ENCODE measurements at regions not wholly inside any gene's neighbourhood (a gene's known extent, or its start where the extent isn't known, plus 50 kb on each side); places are given as distances from the start of the nearest gene placed in this dataset.
"Not testable (repeated sequence)": the region's sequence is repeated elsewhere in the genome, so short reads cannot be mapped to it uniquely, and the experiment has no call there.

DNA sequence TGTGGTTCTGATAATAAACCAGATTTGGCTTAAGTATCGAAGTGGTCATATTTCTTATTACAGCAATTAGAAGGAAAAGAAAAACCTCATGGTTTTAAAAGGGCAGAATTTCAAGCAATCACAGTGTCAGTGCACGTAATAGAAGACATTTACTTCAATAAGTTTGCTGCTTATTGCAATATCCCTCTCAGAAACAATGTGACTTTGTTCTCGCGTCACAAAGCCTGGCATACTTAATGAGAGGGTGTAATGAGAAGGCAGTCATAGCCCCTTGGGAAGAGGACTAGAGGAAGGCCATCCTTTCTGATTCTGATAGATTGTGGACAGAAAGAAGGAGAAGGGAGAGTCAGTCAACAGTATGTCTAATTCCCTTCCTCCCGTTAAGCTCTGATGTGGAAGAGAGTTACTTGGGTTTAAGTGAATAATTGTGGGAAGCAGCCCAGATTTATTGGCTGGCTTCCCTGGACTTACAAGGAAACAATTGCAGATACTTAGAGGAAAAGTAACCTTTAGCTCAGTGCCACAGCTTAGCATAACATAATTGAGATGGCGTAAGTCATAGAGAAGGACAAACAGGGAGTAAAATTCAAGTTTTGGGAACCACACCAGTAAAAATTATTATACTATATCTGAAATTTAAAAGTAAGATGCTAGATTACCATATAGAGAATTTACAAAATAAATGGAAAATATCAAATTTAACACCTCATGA is 738.2 kb downstream of the PRIM2 start:
- H3K27me3 ChIP-seq (ENCODE audit: control insufficient read depth, insufficient read depth, low read length); H3K4me3 ChIP-seq (ENCODE audit: low read length); H3K9me3 ChIP-seq (replicated peaks; ENCODE audit: low read length); H3K36me3 ChIP-seq (ENCODE audit: insufficient read depth, low read length); H3K4me2 ChIP-seq (ENCODE audit: low read length); H3K9ac ChIP-seq (ENCODE audit: low read depth, low read length); H3K4me1 ChIP-seq (ENCODE audit: control insufficient read depth, insufficient read depth, low read length): not testable (repeated sequence)

DNA sequence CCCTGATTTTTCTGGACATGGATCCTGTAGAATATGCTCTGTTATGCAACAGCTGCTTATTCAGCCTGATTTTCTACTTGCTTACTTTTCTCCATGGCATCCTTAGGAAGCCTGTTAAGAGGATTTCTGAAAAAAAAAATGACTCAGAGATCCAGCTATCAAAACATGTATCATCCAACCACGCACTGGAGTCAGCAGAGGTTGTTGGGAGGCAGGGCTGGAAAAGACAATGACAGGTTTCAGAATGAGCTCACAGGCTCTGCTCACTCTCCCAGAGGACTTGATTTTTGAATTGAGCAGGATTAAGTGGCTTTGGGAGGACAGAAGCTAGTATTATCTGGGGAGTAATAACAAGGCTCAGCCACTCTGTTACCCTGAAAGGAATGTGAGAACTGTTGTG is 742.3 kb downstream of the PRIM2 start:
- H3K9ac ChIP-seq (ENCODE audit: low read depth, low read length); H3K4me2 ChIP-seq (ENCODE audit: low read length): not testable (repeated sequence)

DNA sequence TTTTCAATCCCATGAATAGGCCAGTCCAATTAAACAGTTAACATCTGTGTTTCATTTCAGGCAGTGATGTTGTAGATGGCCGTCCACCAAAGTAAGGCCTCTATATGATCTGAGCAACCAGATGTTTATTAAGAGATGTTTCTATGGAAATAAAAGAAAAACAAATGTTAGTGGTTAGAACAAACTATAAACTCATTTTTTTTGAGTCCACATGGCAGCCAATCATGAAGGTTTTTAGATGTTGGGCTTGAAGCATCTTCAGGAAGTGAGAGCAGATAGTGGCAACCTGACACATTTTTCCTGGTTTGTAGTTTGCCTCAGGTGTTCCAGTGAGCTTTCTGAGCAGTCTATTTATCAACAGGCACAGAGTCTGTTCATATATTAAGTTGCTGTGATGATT is 746.1 kb downstream of the PRIM2 start:
- not testable (repeated sequence) for H3K27me3 ChIP-seq (ENCODE audit: control insufficient read depth, insufficient read depth, low read length); H3K4me2 ChIP-seq (ENCODE audit: low read length); H3K4me3 ChIP-seq (ENCODE audit: low read length); H3K36me3 ChIP-seq (ENCODE audit: insufficient read depth, low read length); H3K9ac ChIP-seq (ENCODE audit: low read depth, low read length); H3K9me3 ChIP-seq (replicated peaks; ENCODE audit: low read length); H3K4me1 ChIP-seq (ENCODE audit: control insufficient read depth, insufficient read depth, low read length)

More for the DNA sequence above, 742.3 kb downstream of the PRIM2 start:
- not testable (repeated sequence) for H3K27me3 ChIP-seq (ENCODE audit: control insufficient read depth, insufficient read depth, low read length); H3K36me3 ChIP-seq (ENCODE audit: insufficient read depth, low read length); H3K4me3 ChIP-seq (ENCODE audit: low read length); H3K4me1 ChIP-seq (ENCODE audit: control insufficient read depth, insufficient read depth, low read length); H3K9me3 ChIP-seq (replicated peaks; ENCODE audit: low read length)

DNA sequence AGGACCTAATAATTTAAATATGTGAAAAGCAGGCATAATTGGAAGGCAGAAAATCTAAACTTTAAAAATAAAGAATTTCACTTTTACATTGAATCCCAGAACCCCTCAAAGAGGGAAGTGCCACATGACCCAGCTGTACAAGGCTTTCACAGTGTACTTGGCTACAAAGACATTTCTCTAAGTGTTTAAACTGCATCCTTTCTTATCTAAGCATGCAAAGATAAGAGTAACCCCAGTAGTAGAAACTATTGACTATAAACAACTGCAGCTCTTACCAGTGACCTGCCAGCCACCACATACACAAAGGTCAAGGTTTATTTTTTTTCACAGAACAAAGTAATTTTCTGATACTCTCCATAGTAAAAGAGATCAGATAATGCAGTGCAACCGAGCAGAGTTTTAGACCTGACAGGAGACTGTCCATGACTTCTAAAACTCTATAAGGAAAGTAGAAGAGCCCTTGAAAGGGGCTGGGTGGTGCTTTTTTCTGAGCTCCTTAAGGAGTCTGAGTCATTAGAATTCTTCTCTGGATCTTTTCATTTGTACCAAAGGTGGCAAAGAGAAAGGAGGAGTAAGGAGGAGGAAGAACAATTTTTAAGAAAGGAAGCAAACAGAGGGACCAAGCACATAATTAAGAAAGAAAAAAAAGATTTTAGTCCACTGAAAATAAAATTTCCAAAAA is 750.6 kb downstream of the PRIM2 start:
- H3K27me3 ChIP-seq (ENCODE audit: control insufficient read depth, insufficient read depth, low read length); H3K4me2 ChIP-seq (ENCODE audit: low read length); H3K9ac ChIP-seq (ENCODE audit: low read depth, low read length); H3K9me3 ChIP-seq (replicated peaks; ENCODE audit: low read length); H3K36me3 ChIP-seq (ENCODE audit: insufficient read depth, low read length); H3K4me1 ChIP-seq (ENCODE audit: control insufficient read depth, insufficient read depth, low read length); H3K4me3 ChIP-seq (ENCODE audit: low read length): not testable (repeated sequence)

DNA sequence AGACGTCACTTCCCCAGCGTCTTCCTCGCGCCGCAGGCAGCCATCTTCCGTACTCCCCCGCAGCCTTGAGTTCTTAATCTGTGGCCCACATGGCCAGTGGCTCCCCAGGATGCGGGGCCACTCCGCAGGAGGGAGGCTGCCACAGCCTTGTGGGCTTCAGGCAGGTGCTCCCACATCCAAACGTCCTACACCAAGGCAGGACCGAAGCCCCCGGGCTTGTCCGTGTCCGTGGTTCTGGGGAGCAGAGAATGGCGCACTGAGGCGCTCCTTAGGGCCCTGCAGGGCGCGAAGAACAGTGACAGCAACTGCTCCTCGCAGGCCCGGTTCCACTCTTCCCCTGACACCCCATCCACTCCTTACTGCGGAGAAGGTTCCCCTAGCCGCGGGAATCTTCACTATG is 755.8 kb downstream of the PRIM2 start:
- Histone ChIP-seq H3K27me3 (ENCODE audit: control insufficient read depth, insufficient read depth, low read length) (no peaks in the 10 kb centered on the region), H3K4me3 (ENCODE audit: low read length) (no peak overlapping the region), H3K9me3 (replicated peaks; ENCODE audit: low read length) (no peaks in the 10 kb centered on the region), H3K4me2 (ENCODE audit: low read length) (no peak overlapping the region), H3K9ac (ENCODE audit: low read depth, low read length) (no peak overlapping the region), H3K36me3 (ENCODE audit: insufficient read depth, low read length) (no peaks in the 10 kb centered on the region), H3K4me1 (ENCODE audit: control insufficient read depth, insufficient read depth, low read length) (no peaks in the 10 kb centered on the region)

DNA sequence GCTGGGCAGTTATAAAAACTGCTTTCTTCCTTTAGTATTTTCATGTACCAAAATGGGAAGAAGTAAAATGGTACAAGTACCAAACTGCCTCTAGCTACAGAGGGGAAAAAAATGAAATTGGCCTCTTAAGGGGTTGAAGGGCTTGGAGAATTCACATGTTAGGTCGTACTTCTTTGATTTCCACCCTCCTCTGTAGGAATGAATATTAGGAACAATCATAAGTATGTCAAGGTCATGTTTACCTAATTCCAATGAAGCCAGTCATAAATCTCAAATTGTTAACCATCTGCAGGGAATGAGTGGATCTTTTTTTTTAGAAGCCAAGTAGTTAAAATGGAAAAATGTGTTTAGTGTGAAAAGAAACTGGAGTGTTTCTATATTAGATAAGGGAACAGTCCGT is 772.6 kb downstream of the PRIM2 start:
- not testable (repeated sequence) for H3K9me3 ChIP-seq (replicated peaks; ENCODE audit: low read length); H3K9ac ChIP-seq (ENCODE audit: low read depth, low read length); H3K27me3 ChIP-seq (ENCODE audit: control insufficient read depth, insufficient read depth, low read length); H3K36me3 ChIP-seq (ENCODE audit: insufficient read depth, low read length); H3K4me3 ChIP-seq (ENCODE audit: low read length); H3K4me1 ChIP-seq (ENCODE audit: control insufficient read depth, insufficient read depth, low read length); H3K4me2 ChIP-seq (ENCODE audit: low read length)

DNA sequence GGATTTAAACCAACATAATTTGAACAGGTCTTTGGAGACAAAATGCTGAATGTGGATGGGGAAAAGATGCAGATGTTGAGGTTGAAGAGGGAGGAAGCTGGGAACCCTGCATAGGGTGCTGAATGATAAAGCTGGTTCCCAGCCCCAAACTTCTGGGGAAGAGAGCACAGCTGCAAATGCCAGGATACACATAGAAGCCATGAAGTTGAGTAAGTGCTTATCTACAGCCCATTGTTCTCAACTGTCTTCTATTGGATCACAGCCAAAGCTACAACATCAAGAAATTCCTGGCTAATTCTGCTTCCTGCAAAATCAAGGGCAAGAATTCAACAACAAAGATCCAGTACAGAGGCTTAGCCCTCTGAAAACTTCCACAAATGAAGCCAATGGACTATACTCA is 779.8 kb downstream of the PRIM2 start:
- not testable (repeated sequence) for H3K36me3 ChIP-seq (ENCODE audit: insufficient read depth, low read length); H3K9me3 ChIP-seq (replicated peaks; ENCODE audit: low read length); H3K4me2 ChIP-seq (ENCODE audit: low read length); H3K9ac ChIP-seq (ENCODE audit: low read depth, low read length); H3K4me1 ChIP-seq (ENCODE audit: control insufficient read depth, insufficient read depth, low read length); H3K4me3 ChIP-seq (ENCODE audit: low read length); H3K27me3 ChIP-seq (ENCODE audit: control insufficient read depth, insufficient read depth, low read length)

DNA sequence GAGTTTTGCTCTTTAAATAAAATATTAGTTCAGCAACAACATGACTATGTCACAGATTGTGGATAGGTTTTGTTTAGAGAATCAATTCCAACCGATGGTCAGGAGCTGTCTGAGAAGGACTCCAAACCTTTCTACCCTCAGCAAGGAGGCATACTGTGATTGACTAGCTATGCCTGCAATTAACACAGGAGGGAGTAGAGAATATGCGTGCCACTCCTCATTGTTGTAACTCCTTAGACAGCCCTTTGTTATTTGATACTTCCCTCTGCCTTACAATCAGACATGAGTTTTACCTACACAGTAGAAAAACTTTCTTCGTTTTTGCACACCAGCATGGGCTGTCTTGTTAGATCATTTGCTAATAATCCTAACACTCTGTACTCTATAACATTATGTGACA is 796.5 kb downstream of the PRIM2 start:
- Histone ChIP-seq H3K27me3 (ENCODE audit: control insufficient read depth, insufficient read depth, low read length) (no peaks in the 10 kb centered on the region), H3K4me1 (ENCODE audit: control insufficient read depth, insufficient read depth, low read length) (no peaks in the 10 kb centered on the region), H3K4me2 (ENCODE audit: low read length) (no peak overlapping the region), H3K9me3 (replicated peaks; ENCODE audit: low read length) (no peaks in the 10 kb centered on the region), H3K4me3 (ENCODE audit: low read length) (no peak overlapping the region), H3K9ac (ENCODE audit: low read depth, low read length) (no peak overlapping the region), H3K36me3 (ENCODE audit: insufficient read depth, low read length) (no peaks in the 10 kb centered on the region)

DNA sequence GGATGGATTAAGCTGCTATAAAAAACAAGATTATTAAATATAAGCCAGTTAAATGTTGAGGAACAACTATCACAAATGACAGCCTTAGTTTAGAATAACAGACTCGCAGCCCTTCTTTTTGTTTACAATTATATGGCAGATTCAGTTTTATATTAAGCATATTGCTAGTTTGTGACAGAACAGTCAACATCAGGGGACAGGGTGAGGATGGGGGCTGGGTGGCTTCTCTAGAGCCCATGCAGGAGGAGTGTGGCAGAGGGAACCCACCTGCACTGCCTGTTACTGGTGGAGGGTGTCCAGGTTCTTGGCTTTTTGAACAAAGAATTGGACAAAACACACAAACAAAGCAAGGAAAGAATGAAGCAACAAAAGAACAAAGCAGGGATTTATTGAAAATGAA is 799.7 kb downstream of the PRIM2 start:
- H3K27me3 ChIP-seq (ENCODE audit: control insufficient read depth, insufficient read depth, low read length); H3K4me2 ChIP-seq (ENCODE audit: low read length); H3K9me3 ChIP-seq (replicated peaks; ENCODE audit: low read length); H3K9ac ChIP-seq (ENCODE audit: low read depth, low read length); H3K4me3 ChIP-seq (ENCODE audit: low read length); H3K36me3 ChIP-seq (ENCODE audit: insufficient read depth, low read length); H3K4me1 ChIP-seq (ENCODE audit: control insufficient read depth, insufficient read depth, low read length): not testable (repeated sequence)

DNA sequence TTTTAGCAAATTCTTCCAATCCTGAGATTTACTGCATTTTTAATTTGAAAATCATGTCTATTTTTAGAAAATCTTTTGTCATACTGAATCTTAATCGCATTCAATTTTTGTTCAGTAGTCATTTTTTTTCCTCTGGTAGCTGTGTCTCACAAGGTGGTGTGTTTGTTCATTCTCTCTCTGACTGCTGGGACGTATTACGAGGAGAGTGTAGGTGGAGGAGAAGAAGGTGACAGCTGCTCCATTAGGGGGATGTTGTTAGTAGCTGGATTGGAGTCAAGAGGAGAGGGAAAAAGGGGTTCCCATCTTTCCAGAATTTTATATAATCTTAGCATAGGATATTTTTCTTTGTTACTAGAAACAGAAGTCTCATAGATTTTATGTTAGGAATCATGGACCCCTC is 804.2 kb downstream of the PRIM2 start:
- not testable (repeated sequence) for H3K27me3 ChIP-seq (ENCODE audit: control insufficient read depth, insufficient read depth, low read length); H3K36me3 ChIP-seq (ENCODE audit: insufficient read depth, low read length); H3K4me2 ChIP-seq (ENCODE audit: low read length); H3K4me3 ChIP-seq (ENCODE audit: low read length); H3K4me1 ChIP-seq (ENCODE audit: control insufficient read depth, insufficient read depth, low read length); H3K9me3 ChIP-seq (replicated peaks; ENCODE audit: low read length); H3K9ac ChIP-seq (ENCODE audit: low read depth, low read length)

DNA sequence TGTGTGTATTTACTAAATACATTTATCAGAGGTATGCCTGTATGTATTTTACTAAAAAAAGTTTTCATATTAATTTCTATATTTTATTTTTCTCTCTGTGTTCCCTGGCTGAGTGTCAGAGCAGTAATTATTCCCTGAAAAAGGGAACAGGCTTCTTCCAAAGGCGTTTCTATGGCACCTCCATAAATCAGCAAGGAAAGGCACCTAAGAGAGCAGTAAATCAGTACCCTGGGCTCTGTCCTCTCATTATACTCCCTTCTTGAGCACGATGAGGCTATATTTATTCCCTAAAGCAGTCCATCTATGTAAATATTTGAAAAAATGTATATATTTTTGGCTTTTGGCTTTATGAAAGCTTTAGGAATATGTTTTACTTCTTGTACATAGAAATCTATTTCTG is 806.3 kb downstream of the PRIM2 start:
- H3K36me3 ChIP-seq (ENCODE audit: insufficient read depth, low read length); H3K4me1 ChIP-seq (ENCODE audit: control insufficient read depth, insufficient read depth, low read length); H3K9me3 ChIP-seq (replicated peaks; ENCODE audit: low read length); H3K4me2 ChIP-seq (ENCODE audit: low read length); H3K27me3 ChIP-seq (ENCODE audit: control insufficient read depth, insufficient read depth, low read length); H3K4me3 ChIP-seq (ENCODE audit: low read length); H3K9ac ChIP-seq (ENCODE audit: low read depth, low read length): not testable (repeated sequence)

DNA sequence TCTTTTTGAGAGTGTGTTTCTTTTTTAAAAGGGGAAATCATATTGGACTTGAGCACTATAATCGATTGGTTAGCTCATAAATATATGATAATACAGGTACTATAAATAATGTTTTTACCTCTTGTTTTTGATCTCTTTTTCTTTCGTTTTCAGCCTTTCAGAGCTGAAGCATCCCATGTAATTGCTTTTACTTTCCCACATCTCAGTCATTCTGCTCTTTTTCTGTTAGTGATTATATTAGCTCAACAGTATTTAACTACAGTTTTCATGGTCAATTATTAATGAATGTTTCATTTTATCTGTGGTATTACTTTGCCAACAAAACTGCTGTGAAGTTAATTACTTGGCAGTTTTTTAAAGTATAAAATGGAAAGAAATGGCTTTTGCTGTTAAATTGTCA is 811.1 kb downstream of the PRIM2 start:
- H3K36me3 ChIP-seq (ENCODE audit: insufficient read depth, low read length); H3K4me2 ChIP-seq (ENCODE audit: low read length); H3K9me3 ChIP-seq (replicated peaks; ENCODE audit: low read length); H3K4me3 ChIP-seq (ENCODE audit: low read length); H3K27me3 ChIP-seq (ENCODE audit: control insufficient read depth, insufficient read depth, low read length); H3K9ac ChIP-seq (ENCODE audit: low read depth, low read length); H3K4me1 ChIP-seq (ENCODE audit: control insufficient read depth, insufficient read depth, low read length): not testable (repeated sequence)
